NCI-H2227 (cell line): ENCODE measurements at regions not wholly inside any gene's neighbourhood (a gene's known extent, or its start where the extent isn't known, plus 50 kb on each side); places are given as distances from the start of the nearest gene placed in this dataset.

Experiments
- DNase-seq: peaks from one replicate; lab custom pipeline; 2025; ENCODE audit not compliant: unreplicated experiment; lab: John Stamatoyannopoulos, UW

DNA sequence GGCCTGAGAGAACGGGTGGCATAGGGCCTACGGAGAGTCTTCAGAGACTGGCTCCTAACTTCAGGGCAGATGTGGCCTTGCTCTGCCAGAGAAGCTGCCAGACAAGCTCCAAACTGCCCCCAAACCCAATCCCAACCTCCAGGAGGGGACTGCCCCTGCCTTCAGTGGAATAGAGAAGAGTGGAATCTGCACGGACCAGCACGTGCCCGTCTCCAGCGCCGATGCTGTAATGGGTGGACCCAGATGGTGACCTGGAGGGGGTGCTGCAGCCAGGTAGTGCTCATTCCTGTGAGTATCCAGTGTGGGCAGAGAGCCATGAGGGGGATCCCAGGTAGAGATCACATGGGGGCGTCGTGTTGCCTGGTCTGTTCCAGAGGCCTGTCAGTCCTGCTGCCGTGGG lies 73.2 kb upstream of the NKX1-1 start:
- DNase-seq = no peak

DNA sequence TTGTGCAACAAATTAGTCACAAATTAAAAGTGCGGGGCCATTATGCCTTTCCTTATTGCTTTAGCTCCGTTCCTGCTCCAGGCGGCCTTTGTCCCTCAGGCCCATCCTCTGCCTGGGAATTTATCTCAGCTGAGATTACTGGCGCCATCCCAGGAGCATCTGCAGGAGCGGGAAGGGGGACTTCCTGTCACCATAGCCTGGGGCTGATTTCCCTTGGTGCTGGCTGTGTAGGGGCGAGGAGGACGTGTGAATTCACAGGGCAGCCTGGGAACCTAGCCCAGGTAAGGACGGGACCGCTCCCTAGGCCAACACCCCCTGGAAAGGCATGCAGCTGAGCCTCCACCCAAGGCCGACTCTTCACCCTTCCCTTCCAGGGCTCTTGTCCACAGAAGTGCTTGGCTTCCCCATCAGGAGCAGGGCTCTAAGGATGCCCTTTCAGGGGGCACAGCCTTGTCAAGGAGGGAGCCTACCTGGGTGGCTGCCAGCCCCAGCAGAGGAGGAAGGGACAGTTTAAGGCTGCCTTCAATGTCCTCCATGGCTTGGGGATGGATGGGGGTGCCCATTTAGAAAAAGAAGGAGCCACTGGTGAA lies 72.6 kb upstream of the NKX1-1 start:
- DNase-seq = no peak

DNA sequence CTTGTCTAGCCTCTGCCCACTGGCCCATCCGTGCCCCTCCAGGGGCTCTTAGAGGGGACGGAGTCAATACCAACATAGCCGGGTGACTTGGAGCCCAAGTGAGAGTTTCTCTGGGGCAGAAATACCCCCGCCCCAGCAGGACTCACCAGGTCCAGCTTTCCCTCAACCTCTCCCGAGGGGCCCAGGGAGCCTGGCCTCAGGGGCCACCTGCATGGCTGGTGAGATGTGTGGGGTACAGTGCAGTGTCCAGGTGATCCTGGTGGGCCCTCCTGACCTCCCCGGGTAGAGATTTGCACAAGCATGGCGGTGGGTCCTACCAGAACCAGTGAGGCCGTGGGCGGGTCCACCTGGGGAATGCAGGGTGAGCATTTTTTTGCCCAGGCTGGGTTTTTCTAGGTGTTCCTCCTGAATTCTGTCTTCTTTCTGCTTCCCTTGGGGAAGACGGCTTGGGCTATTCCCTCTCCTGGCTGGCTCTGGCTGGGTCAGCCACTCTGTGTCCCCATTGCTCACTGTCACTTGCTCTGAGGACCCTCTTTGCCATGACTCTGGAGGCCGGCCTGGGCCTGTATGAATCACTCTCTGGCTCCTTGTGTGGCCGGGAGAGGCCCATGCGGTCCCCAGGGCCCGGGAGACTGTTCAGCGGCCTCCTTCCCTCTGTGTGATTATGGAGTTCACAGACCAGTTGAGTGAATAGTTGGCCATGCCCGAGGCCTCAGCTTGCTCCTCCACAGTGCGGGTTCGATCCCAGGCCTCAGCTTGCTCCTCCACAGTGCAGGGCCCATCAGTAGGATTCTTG lies 71.0 kb upstream of the NKX1-1 start:
- DNase-seq = no peak

DNA sequence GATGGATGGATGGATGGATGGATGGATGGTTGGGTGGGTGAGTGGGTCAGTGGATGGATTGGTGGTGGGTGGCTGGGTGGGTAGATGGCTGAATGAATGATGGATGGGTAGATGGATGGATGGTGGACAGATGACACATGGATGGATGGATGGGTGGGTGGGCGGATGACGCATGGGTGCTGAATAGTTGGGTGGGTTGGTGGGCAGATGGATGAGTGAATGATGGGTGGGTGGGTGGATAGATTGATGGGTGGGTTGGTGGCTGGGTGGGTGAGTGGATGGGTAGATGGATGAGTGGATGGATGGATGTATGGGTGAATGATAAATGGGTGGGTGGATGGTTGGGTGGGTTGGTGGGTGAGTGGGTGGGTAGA lies 69.9 kb upstream of the NKX1-1 start:
- DNase-seq = no peak

DNA sequence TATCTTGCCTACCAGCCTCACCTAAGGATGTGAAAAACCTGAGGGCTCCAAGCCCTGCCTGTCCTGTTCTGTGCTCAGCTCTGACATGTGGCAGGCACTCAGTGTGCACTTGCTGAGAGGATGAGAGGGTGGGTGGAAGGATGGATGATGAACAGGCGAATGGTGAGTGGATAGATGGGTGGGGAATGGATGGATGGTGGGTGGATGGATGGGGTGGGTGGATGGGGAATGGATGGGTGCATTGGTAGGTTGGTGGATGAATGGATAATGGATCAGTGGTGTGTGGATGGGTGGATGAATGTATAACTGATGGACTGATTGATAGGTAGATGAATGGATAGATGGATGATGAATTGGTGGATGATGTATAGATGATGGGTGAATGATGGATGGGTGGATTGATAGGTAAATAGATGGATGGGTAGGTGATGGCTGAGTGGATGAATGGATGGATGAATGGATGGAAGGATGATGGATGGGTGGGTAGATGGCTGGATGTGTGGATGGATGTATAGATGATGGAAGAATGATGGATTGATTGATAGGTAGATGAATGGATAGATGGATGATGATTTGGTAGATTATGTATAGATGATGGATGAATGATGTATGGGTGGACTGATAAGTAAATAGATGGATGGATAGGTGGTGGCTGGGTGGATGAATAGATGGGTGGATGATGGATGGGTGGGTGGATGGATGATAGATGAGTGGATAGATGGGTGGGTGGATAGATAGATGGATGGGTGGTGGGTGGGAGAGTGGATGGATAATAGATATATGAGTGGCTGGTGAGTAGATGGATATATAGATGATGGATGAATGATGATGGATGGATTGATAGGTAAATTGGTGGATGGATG lies 69.3 kb upstream of the NKX1-1 start:
- no peak for DNase-seq

DNA sequence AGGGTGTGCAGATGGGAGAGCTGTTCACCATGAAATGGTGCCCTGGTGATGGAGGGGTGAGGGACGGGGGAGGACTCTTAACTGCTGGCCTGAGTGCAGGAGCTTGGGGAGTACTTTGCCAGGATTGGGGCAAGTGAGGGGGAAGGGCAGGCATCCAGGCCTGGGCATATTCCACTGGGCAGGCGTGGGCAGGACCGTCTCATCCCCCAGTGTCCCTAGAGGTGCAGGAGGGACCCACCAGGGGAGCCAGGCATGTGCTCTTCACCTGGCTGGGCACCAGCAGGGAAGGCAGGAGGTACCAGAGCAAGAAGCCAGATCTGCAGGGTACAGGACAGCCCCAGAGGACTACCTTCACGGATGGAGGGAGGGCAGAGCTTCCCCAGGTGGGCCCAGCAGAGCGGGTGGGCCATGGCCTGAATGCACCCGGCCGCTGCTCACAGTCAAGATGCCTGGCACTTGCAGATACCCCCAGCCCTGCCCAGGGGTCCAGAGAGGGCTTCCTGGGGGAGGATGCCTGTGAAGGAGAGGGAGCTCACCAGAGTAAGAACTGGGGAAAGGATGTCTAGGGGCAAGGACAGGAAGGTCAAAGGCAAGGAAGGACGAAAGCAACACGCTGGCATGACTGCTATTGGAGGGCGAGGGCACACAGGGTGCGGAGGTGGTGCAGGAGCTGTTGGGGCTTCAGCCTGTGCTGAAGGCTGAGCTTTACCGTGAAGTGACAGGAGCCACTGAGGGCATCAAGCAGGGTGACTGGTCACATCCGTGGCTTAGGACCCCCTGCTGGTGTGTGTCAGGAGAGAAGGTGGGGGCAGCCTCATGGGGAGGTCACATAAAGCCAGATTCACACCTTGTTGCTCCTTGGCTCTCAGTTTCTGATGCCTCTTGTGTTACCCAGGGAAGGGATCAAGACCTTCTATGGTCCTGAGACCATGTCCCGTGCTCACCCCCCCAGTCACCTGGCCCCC lies 68.2 kb upstream of the NKX1-1 start:
- DNase-seq = no peak

DNA sequence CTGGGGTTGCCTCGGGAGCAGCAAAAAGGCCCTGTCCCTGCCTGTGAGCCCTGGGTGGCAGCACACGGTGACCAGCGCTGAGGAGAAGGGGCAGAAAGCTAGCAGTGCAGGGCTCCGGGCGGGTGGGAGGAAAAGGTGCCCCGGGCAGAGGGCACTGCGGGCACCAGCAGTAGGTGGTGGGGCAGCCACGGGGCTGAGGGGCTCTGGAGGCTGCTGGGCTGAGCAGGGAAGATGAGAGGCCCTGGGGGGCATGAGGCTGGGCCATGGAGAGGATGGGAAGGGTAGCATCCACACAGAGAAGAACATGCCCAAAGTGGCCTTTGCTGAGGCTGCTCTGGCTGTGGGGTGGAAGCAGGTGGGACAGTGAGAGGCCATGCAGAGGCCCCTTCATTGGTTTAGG lies 67.5 kb upstream of the NKX1-1 start:
- DNase-seq = no peak

DNA sequence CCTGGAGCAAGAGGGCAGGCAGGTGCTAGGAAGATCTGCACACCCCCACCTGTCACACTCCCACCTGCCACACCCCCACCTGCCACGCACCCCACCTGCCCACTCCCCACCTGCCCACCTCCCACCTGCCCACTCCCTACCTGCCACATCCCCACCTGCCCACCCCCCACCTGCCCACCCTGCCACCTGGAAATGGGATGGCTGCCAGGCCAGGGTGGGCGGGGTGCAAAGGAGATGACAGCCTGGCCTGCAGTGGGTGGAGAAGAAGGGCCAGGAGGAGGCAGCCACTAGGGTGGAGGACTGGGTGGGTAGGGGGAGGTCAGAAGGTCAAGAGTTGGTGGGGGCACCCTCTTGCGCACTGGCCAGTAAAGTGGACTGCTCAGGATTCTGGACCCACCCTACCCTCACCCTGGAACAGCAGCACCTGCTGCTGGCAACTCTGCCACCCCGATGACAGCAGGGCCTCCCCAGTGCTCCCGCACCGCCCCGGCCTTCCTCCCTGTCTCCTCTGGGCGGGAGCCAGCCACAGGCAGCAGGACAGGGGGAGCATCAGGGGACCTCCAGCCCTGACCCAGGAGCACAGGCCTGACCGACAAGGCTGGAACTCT lies 66.8 kb upstream of the NKX1-1 start:
- DNase-seq = no peak

DNA sequence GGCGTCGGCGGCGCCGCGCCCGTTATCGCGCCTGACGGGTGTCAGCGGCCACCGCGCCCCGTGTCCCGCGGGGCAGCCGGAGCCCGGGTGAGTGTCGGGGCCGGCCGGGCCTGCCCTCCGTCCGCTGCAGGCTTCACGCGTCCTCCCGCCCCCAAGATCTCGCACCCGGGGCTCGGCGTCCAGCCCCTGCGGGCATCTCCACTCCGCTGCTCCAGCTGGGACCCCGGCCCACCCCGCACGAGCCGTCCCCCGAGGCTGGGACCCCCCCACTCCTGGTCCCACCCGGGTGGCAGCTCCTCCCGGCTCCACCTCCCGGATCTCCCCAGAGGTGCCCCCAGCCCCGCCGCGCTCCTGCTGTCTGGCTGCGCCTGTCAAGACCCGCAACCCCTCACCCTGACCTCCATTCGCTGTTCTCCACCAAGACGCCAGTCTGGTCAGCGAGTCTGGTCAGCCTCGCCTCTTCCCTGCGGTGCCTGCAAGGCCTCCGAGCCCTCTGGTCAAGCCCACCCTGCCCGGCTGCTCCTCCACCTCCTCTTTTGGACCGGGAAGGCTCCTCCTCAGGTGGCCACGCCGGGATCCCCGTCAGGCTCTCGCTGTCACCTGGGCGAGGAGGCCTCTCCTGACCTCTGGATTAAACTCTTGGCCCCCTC lies 66.0 kb upstream of the NKX1-1 start:
- no peak for DNase-seq

DNA sequence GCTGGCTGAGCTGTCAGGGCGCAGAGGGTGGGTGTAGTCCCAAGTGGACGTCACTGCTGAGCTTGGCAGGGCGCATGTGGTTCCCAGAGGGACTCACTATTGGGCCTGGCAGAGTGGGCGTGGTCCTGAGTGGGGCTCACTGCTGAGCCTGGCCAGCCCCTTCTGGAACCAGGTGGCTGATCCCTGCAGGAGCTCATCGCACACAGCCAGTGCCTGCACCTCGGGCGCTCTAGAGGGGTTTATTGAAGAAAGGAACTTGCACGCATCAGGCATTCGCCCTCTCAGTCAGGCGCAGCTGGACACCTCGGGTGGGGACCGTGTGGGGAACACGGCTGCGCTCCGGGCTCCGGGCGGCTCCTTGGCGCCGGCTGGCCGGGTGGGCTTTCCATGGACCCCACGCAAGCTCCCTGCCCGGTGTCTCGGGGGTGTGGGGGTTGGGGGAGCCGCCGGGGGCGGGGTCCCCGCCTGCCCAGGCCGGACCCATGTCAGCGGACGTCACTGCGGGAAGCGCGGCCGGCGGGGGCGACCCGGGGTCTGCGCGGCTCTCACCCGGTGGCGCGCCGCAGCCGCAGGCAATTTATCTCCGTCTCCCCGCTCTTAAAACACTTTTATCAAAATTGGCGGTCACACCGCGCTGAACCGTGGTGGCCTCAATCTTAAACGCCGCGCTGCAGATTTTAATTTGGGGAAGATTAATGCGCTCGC lies 65.4 kb upstream of the NKX1-1 start:
- DNase-seq = no peak

DNA sequence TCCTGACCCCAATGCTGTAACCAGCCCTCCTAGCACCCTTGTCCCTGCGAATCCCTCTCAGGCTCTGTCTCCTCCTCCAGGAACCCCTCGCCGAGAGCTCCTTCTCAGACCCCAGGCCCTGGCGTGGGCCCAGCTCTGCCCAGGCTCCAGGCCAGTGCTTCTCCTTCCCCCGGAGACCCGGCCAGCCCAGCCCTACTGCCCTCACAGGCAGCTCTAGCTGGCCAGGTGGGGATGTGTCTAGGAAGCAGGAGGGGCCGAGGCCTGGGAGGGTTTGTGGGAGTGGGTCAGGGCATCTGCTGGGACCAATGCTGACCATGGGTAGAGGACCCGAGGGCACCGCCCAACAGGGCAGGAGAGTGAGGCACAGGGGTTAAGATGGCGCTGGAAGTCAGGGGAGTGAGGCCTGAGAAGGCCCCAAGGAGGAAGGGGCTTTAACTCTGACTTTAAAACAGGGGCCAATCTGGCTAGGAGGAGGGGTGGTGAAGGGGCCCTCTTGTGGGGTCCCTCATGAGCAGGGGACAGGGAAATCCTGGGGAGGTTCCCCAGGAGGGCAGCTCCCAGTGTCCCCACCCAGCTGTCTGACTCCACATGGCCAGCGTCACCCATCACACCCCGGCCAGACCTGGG lies 64.7 kb upstream of the NKX1-1 start:
- DNase-seq = no peak

DNA sequence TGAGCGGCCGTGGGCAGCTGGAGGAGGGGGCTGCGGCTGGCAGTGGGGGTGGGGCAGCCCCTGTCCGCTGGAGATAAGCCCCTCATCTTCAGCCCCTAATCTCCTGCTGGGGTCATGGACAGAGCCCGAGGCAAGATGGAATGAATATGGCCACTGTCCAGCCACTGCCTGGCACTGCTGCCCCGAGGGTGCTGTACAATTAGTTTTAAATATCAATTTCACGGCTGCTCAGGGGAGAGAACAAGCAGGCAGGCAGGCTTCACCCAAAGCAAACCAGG lies 64.1 kb upstream of the NKX1-1 start:
- no peak for DNase-seq

DNA sequence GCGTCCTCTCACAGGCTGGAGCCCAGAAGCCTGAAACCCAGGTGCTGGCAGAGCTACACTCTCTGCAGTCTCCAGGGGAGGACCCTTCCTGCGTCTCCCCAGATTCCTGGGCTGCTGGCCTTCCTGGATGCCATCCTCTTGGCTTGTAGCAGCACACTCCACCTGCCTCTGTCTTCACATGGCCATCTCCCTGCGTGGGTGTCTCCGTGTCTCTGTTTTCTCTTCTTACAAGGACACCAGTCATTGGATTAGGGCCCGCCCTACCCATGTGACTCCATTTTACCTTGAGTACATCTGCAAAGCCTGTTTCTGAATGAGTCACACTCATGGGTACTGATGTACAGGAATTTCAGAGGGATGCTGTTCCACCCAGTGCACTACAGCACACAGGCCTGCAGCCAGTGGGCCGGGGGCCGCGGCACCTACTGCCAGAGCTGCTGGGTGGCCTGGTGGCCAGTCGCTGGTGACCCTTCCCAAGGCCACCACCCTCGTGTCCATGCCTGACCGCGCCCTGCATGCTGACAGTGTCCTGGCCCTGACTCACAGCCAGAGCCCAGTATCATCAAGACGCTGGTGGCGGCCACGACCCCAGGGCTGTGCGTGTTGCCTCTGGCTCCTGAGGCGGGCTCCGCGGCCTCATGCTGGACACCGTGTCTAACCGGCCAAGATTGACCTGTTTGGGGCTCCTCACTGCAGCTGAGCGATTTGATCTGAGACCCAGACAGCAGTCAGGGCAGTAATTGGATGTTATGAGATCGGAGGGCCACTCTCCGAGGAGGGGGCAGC lies 63.6 kb upstream of the NKX1-1 start:
- DNase-seq = no peak

DNA sequence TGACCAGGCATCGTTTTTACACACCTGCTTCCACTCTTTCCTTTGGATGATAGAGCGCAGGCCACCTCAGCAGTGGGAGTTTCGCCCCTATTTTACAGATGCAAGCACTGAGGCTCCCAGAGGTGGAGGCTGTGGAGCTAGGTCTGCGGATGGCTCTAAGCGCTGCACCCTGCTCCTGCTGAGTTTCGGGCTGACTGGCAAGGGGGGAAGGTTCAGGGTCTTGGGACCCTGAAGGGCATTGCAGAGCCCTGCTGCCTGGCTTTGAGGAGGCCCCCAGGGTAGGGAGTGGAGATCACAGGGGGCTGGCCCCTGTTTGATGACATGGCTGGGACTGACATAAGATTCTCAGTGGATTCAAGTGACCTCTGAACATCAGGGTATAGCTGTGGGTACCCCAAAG lies 62.8 kb upstream of the NKX1-1 start:
- no peak for DNase-seq

DNA sequence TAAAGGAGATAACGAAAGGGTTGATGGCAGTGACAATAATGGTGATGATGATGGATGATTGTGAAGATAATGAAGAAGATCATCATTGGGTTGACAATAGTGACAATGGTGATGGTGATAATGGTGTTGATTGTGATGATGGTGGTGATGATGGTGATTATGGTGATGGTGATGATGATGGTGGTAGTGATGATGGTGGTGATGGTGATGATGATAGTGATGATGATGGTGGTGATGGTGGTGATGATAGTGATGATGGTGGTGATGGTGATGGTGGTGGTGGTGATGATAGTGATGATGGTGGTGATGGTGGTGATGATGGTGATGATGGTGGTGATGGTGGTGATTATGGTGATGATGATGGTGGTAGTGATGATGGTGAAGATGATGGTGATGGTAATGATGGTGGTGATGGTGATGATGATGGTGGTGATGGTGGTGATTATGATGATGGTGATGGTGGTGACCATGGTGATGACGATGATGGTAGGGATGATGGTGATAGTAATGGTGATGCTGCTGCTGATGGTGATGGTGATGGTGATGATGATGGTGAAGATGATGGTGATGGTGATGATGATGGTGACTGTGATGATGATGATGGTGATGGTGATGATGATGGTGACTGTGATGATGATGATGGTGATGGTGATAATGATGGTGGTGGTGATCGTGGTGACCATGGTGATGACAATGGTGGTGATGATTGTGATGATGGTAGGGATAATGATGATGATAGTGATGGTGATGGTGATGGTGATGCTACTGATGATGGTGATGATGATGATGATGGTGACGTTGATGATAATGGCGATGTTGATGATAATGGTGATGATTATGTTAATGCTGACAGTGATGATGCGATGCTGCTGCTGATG lies 61.6 kb upstream of the NKX1-1 start:
- DNase-seq = no peak

DNA sequence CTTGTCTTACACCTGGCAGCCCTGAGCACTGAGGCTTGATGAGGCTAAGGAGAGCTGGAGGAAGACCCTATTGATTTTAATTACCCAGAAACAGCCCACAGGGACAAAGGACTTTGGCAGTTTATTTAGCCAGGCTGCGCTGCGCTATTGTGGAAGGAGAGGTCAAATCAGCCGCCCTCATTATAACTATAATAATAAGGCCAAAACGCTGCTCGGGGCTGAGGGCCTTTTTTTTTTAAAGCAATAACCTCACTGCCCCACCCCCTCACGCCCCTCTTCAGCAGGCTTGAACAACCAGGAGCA lies 60.6 kb upstream of the NKX1-1 start:
- DNase-seq = no peak

DNA sequence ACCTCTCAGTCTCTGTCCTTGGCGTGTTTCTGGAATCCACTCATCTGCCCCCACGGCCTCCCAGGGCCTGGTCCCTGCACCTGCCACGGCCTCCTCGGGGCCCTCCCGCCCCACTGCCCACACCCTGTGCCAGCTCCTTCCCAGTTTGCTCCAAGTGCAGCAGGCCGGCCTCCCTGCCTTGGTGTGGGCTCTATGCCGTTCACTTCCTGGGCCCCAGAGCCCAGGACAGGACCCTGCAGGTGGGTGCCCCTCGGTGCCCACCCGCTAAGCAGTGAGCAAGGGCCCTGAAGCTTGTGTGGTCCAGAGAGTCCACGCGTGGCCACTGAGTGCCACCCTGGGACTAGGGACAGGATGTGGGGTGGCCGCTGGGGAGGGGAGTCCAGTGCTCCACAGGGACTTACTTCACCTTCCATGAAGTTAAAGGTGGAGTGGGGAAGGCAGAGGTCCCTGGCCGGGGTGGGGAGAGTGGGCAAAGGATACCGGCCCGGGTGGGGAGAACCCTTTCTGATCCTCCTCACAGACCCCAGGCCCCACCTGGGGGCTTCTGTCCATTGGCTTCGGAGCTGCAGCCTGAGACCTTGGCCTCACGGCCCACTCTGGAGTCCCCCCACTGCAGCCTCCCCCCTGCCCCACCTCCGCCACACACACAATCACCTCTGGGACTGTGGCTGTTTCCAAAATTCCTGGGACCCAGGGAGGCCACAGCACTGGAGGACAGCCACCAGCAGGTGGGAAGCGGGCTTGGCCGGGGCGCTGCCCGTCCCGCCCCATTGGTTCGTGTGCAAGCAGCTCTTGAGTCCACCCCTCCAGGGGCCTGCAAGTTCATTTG lies 60.0 kb upstream of the NKX1-1 start:
- DNase-seq = no peak
